SK-N-SH (cell line): ENCODE measurements at regions not wholly inside any gene's neighbourhood (a gene's known extent, or its start where the extent isn't known, plus 50 kb on each side); places are given as distances from the start of the nearest gene placed in this dataset.

Source experiments
- GABPA ChIP-seq: IDR thresholded peaks from 2 replicates; pipeline ENCODE4 v1.4.0; 2012; ENCODE audit warnings: low read depth, mild to moderate bottlenecking
- JUND ChIP-seq: IDR thresholded peaks from 2 replicates; pipeline ENCODE4 v1.4.0; 2012
- NRF1 ChIP-seq: IDR thresholded peaks from 2 replicates; pipeline ENCODE4 v1.6.1; 2012; ENCODE audit warnings: low read depth, mild to moderate bottlenecking, low read length
- POLR2AphosphoS5 ChIP-seq: IDR thresholded peaks from 2 replicates; pipeline ENCODE4 v1.6.1; 2012; ENCODE audit warnings: low read depth, low read length
- RAD21 ChIP-seq: IDR thresholded peaks from 2 replicates; pipeline ENCODE4 v1.6.1; 2012; ENCODE audit warnings: mild to moderate bottlenecking, low read length
- TF ChIP-seq, protein P1 (sequence below): fragments of 200-600 bp; sonication (generic); IDR thresholded peaks from 2 replicates; pipeline ENCODE4 v1.6.1; 2017; ENCODE audit warnings: antibody characterized with exemption, mild to moderate bottlenecking, moderate library complexity

- TF ChIP-seq RAD21 = no peak
- no peak for TF ChIP-seq POLR2AphosphoS5
- TF ChIP-seq, protein P1, sequence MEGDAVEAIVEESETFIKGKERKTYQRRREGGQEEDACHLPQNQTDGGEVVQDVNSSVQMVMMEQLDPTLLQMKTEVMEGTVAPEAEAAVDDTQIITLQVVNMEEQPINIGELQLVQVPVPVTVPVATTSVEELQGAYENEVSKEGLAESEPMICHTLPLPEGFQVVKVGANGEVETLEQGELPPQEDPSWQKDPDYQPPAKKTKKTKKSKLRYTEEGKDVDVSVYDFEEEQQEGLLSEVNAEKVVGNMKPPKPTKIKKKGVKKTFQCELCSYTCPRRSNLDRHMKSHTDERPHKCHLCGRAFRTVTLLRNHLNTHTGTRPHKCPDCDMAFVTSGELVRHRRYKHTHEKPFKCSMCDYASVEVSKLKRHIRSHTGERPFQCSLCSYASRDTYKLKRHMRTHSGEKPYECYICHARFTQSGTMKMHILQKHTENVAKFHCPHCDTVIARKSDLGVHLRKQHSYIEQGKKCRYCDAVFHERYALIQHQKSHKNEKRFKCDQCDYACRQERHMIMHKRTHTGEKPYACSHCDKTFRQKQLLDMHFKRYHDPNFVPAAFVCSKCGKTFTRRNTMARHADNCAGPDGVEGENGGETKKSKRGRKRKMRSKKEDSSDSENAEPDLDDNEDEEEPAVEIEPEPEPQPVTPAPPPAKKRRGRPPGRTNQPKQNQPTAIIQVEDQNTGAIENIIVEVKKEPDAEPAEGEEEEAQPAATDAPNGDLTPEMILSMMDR = no peak
- no peak for TF ChIP-seq GABPA
- no peak for TF ChIP-seq NRF1
- TF ChIP-seq JUND = no peak
Measured at GRCh38 chr3:14016900-14017475, 107.7 kb downstream of the CHCHD4 start.
